ENCODE measurements at regions not wholly inside any gene's neighbourhood (a gene's known extent, or its start where the extent isn't known, plus 50 kb on each side); places are given as distances from the start of the nearest gene placed in this dataset.

- no peak for TF ChIP-seq CTCF (IDR thresholded peaks at IDR 0.05 in 8 of 11, conservative IDR thresholded peaks at IDR 0.05 in 3 of 11)
- TF ChIP-seq POLR2AphosphoS5 (IDR thresholded peaks at IDR 0.05), result no peak
- no peak for TF ChIP-seq POLR2A (IDR thresholded peaks at IDR 0.05)
These were observed 130.7 kb downstream of the RNASET2 start for GRCh38 chr6:166825553-166826145.

All from spleen (tissue), 7 donors.